RPMI7951 (cell line): ENCODE measurements at regions not wholly inside any gene's neighbourhood (a gene's known extent, or its start where the extent isn't known, plus 50 kb on each side); places are given as distances from the start of the nearest gene placed in this dataset.
A peak's percentile ranks its signal among the peaks of the same experiment; 100 is the strongest.
"Not testable (repeated sequence)": the region's sequence is repeated elsewhere in the genome, so short reads cannot be mapped to it uniquely, and the experiment has no call there.

Experiments used
- DNase-seq: peaks from one replicate; pipeline ENCODE4 v3.0.0-alpha.2; 2012; ENCODE audit warnings: low read depth

DNA sequence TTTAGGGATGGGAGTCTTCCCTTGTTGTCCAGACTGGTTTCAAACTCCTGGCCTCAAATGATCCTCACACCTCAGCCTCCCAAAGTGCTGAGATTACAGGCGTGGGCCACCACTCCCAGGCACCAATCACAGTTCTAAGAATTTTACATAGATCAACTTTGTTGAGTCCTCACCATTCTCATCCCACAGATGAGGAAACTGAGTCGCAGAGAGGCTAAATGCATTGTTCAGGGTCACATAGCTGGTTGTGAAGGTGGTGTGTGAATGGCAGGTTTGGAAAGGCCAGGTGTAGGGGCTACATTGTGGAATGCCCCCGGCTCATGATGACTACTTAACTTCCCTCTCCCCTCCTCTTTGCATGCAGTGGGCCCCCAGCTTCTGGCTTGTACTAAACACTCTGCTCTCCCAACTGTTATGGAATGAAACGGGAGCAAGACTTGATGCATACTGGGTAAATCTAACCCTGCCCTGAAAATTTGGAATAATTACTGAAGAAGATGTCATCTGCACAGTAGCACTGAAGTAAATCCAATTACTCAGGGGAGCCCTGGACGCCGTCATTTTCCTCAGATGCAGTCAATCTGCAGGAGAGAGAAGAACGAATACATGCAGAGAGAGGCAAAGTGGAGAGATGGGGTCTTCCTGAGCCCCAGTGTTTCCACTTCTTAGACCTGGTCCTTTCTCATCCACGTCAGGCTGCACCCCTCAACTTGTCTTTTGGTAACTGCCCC is 102.3 kb upstream of the ZNF217 start:
- no peak for DNase-seq

- no peak for DNase-seq
Observed at GRCh38 chr20:53693262-53693871, 99.7 kb upstream of the ZNF217 start.

DNA sequence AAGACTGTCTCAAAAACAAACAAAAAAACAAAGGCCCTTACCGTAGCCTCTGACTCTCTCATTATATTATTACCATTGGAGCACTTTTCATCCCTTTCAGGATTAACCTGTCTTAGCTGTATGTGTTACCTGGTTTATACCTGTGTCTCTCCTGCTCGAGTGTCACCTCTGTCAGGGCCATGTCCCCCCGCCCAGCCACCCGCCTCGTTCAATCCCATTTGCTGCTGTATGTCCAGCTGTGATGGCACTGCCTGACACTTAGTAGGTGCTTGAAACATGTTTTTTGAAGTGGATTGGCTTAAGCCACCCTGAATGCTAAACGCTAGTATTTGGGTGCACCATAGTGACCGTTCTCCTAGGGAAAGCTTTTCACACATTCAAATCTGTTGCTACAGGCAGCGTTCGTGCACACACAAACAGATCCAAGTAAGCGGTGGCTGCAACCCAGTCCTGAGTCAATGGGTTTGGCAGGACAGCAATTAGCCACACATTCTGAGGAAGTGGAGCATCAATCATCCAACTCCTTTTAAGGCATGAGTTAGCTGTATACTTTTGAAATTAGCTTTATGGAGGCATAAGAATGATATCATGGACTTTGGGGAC is 98.9 kb upstream of the ZNF217 start:
- DNase-seq: peak; percentile 93

DNA sequence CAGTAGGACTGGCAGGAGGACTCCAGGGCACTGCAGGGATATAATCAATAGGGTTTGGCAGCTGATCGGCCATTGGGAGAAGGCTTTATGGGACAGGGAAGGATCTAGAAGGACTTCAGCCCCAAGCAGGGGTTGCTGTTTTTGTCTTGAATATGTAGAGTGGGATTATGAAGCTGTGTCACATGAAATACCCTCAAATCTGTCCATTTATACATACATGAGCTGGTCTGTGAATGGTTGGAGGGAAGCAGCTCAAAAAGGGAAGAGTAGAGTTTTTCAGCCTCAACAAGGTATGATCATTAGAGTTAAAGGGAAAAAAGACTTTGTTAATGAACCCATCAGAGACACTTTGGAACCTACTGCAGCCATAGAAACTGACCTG is 98.2 kb upstream of the ZNF217 start:
- no peak for DNase-seq

DNA sequence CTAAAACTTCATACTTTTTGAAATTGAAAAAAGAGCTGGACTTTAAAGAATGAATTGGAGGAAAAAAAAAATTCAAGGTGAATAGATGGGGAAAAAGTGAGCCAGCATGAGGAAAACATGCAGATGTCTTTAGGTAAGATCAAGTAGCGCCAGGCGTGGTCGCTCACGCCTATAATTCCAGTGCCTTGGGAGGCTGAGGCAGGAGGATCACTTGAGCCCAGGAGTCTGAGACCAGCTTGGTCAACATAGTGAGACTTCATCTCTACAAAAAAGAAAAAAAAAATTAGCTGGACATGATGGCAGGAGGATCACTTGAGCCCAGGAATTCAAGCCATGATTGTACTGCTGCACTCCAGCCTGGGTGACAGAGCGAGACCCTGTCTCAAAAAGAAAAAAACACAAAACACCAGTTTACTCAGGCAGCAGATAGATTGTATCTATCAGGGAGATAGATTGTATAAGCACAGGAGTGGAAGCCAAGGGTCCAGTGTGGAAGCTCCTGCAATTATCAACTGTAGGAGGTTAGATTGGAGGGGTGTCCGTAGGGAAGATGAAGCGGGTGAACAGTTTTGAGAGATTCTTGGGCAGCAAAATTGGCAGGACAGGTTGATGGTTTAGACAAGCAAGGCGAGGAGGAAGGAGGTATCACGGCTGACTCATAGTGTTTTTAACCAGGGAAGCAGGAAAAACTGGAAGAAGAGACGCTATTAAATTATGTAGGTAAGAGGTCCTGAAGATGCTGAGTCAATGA is 97.6 kb upstream of the ZNF217 start:
- no peak for DNase-seq

GRCh38 chr20:53688085-53688484 is 94.4 kb upstream of the ZNF217 start:
- no peak for DNase-seq

DNA sequence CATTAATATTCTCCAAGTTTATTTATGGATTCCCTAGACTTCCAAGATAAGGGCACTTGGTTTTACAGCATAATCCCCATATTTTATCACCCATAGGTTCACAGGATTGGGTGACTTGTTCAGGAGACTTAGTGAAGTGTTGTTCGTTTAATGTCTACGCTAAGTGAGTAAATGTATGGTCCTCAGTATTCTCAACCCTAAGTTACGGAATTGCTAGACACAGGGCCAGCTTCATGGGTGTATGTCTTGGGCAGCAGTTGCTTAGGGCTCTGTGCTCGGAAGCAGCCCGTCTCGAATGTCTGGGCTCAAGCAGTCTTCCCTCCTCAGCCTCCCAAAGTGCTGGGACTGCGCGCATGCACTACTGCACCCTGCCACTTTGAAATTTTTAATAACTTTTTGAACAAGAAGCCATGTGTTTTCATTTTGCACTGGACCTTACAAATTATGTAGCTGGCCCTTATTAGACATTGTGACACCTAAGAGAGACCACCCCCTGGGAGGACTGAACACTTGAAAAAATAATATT is 91.5 kb upstream of the ZNF217 start:
- no peak for DNase-seq

DNA sequence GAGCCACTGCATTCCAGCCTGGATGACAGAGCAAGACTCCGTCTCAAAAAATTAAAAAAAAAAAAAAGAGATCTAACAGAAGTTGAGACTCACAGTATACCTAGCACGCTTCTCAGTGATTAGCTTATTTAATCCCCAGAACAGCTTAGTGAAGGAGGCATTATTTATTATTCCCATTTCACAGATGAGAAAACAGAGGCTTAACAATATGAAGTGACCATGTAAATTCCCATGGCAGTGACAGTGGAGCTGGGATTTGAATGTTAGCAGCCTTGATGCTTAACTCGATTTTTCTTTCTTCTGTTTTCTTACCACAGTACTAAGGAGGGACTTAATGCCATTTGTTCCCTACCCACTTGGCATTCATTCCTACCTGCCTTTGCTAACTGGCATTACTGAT is 89.9 kb upstream of the ZNF217 start:
- no peak for DNase-seq

DNA sequence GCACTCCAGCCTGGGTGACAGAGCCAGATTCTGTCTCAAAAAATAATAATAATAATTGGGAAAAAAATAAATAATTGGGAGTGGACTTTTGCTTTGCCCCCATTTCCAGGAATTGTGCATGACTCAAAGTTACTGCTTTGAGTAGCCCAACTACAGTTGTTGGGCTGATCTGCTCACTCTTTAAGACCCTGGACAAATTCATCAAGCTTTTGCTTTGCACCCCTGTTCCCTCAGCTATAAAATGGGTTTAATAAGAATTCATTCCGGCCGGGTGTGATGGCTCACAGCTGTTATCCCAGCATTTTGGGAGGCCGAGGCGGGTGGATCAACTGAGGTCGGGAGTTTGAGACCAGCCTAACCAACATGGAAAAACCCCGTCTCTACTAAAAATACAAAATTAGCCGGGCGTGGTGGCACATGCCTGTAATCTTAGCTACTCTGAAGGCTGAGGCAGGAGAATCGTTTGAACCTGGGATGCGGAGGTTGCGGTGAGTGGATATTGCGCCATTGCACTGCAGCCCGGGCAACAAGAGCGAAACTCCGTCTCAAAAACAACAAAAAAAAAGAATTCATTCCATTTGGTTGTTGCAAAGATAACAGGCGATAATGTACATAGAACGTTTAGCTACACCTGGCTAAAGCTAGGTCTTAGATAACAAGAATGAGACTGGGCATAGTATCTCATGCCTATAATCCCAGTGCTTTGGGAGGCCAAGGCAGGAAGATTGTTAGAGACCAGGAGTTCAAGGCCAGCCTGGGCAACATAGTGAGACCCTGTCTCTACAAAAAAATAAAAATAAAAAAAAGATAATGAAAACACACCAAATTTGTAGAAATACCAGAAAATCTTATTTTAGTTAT is 87.9 kb upstream of the ZNF217 start:
- DNase-seq: no peak

DNA sequence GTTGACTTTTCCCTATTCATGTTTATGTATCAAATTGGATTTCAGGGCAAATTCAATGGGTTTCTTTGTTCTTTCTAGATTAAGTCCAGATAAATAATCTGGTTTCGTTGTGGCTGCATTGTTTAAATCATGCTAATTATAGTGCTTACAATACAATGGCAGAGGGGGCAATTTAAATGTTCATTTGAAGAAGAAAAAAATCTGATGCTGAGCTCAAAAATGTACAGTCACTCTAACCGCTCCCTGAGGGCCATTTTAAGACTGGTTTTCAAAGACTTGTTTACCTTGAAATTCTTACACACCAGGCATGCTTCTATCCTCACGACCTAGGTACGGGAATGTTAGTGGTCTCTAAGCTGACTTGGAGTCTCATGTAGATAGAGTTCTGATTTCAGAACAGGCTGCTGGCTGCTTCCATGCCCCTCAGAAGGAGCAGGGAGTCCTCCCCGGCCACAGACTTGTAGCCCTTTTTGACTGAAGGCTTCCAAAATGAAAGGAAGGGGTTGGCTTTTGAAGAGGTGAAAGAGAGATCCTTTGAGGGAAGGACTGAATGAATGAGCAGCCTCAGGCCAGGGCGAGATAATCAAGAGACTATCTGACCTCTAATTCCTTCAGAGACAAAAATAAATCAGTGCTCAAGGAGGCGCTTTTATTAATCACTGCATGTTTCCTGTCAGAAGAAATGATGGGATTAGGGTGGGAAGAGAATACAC is 86.1 kb upstream of the ZNF217 start:
- peak; percentile 45 for DNase-seq

GRCh38 chr20:53678990-53679596 is 85.5 kb upstream of the ZNF217 start:
- DNase-seq: peak; percentile 23

DNA sequence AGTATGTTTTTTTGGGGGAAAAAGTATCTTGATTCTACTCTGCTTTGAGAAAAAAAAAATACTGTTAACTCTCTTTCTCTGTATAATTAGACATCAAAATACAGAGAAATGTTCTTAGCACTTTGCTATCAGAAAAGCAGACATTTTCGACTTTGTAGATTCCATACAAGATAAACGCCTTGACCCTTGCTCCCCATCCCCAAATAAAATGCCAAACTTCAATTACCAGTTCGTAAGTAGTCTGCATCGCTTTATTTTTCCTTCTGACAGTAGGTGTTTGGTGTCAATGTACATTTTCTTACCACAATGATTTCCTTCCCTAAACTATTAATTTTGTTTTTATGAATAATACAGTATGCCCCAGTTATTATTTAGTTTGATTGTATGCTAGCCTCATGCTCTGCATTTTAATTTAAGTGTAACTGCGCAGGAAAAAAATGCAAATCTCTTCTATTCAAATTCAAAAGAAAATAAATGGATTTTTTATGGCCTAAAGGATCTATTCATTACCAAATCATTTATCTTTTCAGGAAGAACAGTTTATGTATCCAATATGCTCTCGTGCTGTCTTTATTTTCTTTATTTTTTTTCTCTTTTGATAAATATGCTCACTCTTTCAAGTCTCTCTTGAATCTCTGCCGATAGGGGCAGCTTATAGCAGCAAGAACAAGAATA is 84.8 kb upstream of the ZNF217 start:
- DNase-seq: no peak

DNA sequence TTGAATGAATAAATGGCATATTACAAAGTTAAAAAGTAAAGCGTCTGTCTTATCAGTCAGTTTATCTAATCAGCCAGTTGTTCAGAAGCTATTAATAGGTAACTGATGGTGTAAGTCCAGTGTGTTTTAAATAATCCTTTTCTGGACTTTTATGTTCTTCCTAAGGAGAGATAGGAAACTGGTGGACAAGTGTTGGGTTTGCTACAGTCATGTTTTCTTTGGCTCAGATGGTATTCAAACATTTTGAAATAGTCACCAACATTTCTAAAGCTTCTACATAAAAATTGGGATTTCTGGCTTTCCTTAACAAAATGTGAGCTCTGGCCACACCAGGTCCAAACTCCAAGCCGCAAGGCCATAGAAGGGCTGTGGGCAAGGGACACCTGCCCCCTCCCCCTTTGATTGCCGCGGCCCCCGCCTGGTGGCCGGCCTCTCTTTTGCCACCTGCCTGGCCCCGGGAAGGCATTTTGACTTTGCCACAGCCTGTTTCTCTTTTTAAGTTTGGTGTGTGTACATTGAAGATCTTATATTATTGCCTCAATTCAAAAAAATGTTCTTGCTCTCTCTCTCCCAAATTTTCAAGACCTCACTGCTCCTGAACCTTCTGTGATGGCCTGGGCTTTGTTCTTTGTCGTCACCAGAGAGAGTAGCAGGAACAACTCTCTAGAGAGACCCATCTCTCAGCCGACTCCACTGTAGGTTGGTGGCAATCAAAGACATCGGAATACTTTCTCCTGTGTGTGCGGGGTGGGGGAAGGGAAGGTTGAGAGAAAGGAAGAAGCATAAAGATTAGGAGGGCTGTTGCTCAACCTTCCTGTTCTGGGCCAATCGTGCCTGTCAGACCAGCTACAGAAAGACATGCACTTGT is 84.0 kb upstream of the ZNF217 start:
- DNase-seq: no peak

DNA sequence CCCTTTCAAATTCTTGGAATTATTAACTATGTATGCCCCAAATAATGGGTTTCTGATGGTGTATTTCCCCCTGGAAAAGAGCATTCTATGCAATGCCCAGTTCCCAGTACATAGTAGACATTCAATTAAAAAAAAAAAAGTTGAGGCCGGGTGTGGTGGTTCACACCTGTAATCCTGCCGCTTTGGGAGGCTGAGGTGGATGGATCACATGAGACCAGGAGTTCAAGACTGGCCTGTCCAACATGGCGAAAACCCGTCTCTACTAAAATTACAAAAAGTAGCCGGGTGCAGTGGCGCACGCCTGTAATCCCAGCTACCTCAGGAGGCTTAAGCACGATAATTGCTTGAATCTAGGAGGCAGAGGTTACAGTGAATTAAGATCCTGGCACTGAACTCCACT is 83.3 kb upstream of the ZNF217 start:
- DNase-seq: no peak

GRCh38 chr20:53676519-53676822 is 82.8 kb upstream of the ZNF217 start:
- DNase-seq: no peak

DNA sequence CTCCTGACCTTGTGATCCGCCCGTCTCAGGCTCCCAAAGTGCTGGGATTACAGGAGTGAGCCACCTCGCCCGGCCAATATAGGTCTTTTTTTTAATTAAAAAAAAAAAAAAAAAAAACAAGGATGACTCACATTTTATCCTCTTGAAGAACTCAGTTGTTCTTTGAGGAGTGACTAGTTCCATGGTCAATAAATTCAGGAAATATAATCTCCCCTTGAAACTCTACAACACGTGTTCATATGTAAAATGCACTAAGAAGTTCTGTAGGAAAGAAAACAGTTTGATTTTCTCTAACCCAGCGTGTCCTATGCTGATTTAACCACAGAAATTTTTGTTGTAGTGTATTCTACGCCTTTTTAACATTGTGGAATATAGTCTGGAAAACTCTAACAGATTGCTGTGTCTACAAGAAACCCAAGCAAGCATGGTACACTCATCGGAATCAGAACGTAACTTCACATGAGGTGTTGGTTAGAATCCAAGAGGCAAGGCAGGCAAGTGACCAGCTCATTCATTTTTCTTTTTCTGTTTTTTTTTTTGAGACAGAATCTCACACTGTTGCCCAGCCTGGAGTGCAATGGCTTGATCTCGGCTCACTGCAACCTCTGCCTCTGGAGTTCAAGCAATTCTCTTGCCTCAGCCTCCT is 79.0 kb upstream of the ZNF217 start:
- peak; percentile 83 for DNase-seq

DNA sequence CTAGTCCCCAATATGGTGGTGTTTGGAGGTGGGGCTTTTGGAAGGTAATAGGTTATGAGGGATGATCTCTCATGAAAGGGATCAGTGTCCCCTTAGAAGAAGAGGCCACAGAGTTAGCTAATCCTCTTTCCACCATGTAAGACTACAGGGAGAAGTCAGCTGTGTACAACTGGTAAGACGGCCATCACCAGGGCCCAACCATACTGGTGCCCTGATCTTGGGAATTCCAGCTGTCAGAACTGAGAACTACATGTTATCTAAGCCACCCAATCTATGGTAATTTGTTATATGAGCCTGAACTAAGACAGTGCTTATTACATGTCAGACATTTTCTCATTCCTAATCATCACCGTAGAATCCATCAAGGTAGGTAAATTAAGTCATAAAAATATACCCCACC is 77.7 kb upstream of the ZNF217 start:
- DNase-seq: no peak

GRCh38 chr20:53669517-53670313 is 76.1 kb upstream of the ZNF217 start:
- not testable (repeated sequence) for DNase-seq
